Activated CD4-positive, alpha-beta memory T cell treated with anti-CD3 and anti-CD28 coated beads for 36 hours (primary cell): ENCODE measurements at regions not wholly inside any gene's neighbourhood (a gene's known extent, or its start where the extent isn't known, plus 50 kb on each side); places are given as distances from the start of the nearest gene placed in this dataset.
"Not testable (repeated sequence)": the region's sequence is repeated elsewhere in the genome, so short reads cannot be mapped to it uniquely, and the experiment has no call there.

Experiments
- CTCF ChIA-PET: fragments of 350-600 bp; sonication (Branson Sonifier 250); formaldehyde crosslinking; loops from one replicate; lab custom pipeline; 2021; ENCODE audit warnings: antibody characterized with exemption, inconsistent platforms; lab: Charles Lee
- POLR2A ChIA-PET: fragments of 350-600 bp; sonication (Branson Sonifier 250); formaldehyde crosslinking; loops from one replicate; lab custom pipeline; 2021; ENCODE audit warnings: antibody characterized with exemption; lab: Charles Lee
- DNase-seq: peaks from one replicate; pipeline ENCODE4 v3.0.0-alpha.2; 2020
- H3K27ac Mint-ChIP-seq: one replicate; pipeline ENCODE4 v1.8.0; 2021; ENCODE audit warnings: mixed read lengths
- H3K27me3 Mint-ChIP-seq: one replicate; pipeline ENCODE4 v1.8.0; 2021; ENCODE audit warnings: mixed read lengths
- H3K36me3 Mint-ChIP-seq: one replicate; pipeline ENCODE4 v1.8.0; 2021; ENCODE audit warnings: mixed read lengths
- H3K4me1 Mint-ChIP-seq: one replicate; pipeline ENCODE4 v1.8.0; 2021; ENCODE audit warnings: low read depth, mixed read lengths
- H3K4me3 Mint-ChIP-seq: one replicate; pipeline ENCODE4 v1.8.0; 2021; ENCODE audit warnings: mild to moderate bottlenecking, mixed read lengths
- H3K9me3 Mint-ChIP-seq: one replicate; pipeline ENCODE4 v1.8.0; 2021; ENCODE audit warnings: mixed read lengths
- intact Hi-C: fragments of 100-400 bp; cut with micrococcal nuclease; formaldehyde crosslinking; loops from one replicate; pipeline ENCODE4 v1.15.1; 2023

GRCh38 chr15:21357056-21357455 is 83.2 kb downstream of the POTEB3 start:
- H3K9me3 Mint-ChIP-seq, result not testable (repeated sequence)

GRCh38 chr15:21355944-21356343 is 84.4 kb downstream of the POTEB3 start:
- H3K4me3 Mint-ChIP-seq, H3K27ac Mint-ChIP-seq, intact Hi-C loops, H3K4me1 Mint-ChIP-seq, CTCF ChIA-PET, H3K36me3 Mint-ChIP-seq, H3K27me3 Mint-ChIP-seq, DNase-seq, H3K9me3 Mint-ChIP-seq, POLR2A ChIA-PET: not testable (repeated sequence)

More at GRCh38 chr15:21357056-21357455, 83.2 kb downstream of the POTEB3 start:
- H3K36me3 Mint-ChIP-seq, CTCF ChIA-PET, H3K27me3 Mint-ChIP-seq, intact Hi-C loops, H3K4me1 Mint-ChIP-seq, DNase-seq, H3K4me3 Mint-ChIP-seq, POLR2A ChIA-PET, H3K27ac Mint-ChIP-seq: not testable (repeated sequence)

- intact Hi-C loops, H3K36me3 Mint-ChIP-seq, H3K4me3 Mint-ChIP-seq, DNase-seq, POLR2A ChIA-PET, H3K9me3 Mint-ChIP-seq, H3K4me1 Mint-ChIP-seq, H3K27ac Mint-ChIP-seq, CTCF ChIA-PET, H3K27me3 Mint-ChIP-seq: not testable (repeated sequence)
Measured at GRCh38 chr15:21354597-21354996, 85.7 kb downstream of the POTEB3 start.

GRCh38 chr15:21352670-21353318 is 87.5 kb downstream of the POTEB3 start:
- H3K27me3 Mint-ChIP-seq, H3K27ac Mint-ChIP-seq, POLR2A ChIA-PET, H3K9me3 Mint-ChIP-seq, H3K36me3 Mint-ChIP-seq, DNase-seq, H3K4me1 Mint-ChIP-seq, H3K4me3 Mint-ChIP-seq, intact Hi-C loops, CTCF ChIA-PET: not testable (repeated sequence)

- intact Hi-C loops, result not testable (repeated sequence)
Measured at GRCh38 chr15:21344960-21345359, 95.3 kb downstream of the POTEB3 start.

GRCh38 chr15:21344500-21344899 is 95.8 kb downstream of the POTEB3 start:
- H3K4me1 Mint-ChIP-seq, H3K9me3 Mint-ChIP-seq, H3K36me3 Mint-ChIP-seq, CTCF ChIA-PET, H3K27me3 Mint-ChIP-seq, POLR2A ChIA-PET, DNase-seq, H3K27ac Mint-ChIP-seq, intact Hi-C loops, H3K4me3 Mint-ChIP-seq: not testable (repeated sequence)

More at GRCh38 chr15:21344960-21345359, 95.3 kb downstream of the POTEB3 start:
- DNase-seq, H3K9me3 Mint-ChIP-seq, H3K27me3 Mint-ChIP-seq, POLR2A ChIA-PET, CTCF ChIA-PET, H3K4me3 Mint-ChIP-seq, H3K27ac Mint-ChIP-seq, H3K4me1 Mint-ChIP-seq, H3K36me3 Mint-ChIP-seq: not testable (repeated sequence)

GRCh38 chr15:21337028-21337427 is 103.3 kb downstream of the POTEB3 start:
- H3K4me1 Mint-ChIP-seq, H3K36me3 Mint-ChIP-seq, H3K27ac Mint-ChIP-seq, DNase-seq, CTCF ChIA-PET, H3K27me3 Mint-ChIP-seq, H3K4me3 Mint-ChIP-seq, H3K9me3 Mint-ChIP-seq, POLR2A ChIA-PET, intact Hi-C loops: not testable (repeated sequence)

- H3K36me3 Mint-ChIP-seq, H3K9me3 Mint-ChIP-seq, H3K4me1 Mint-ChIP-seq, CTCF ChIA-PET, POLR2A ChIA-PET, intact Hi-C loops, H3K27ac Mint-ChIP-seq, H3K4me3 Mint-ChIP-seq, H3K27me3 Mint-ChIP-seq: not testable (repeated sequence)
- peak; percentile 29 for DNase-seq
Measured at GRCh38 chr15:21324720-21325460, 115.4 kb downstream of the POTEB3 start.

- DNase-seq, H3K4me3 Mint-ChIP-seq, H3K9me3 Mint-ChIP-seq, H3K27ac Mint-ChIP-seq, H3K27me3 Mint-ChIP-seq, intact Hi-C loops, H3K36me3 Mint-ChIP-seq, POLR2A ChIA-PET, H3K4me1 Mint-ChIP-seq: not testable (repeated sequence)
- CTCF ChIA-PET, result interaction anchor here (0.6 kb wide), 1 partner anchor 8 kb away, joined by 4 read pairs; no protein-coding TSS in a partner anchor
Measured at GRCh38 chr15:21284353-21284752, 155.9 kb downstream of the POTEB3 start.

- CTCF ChIA-PET, H3K27me3 Mint-ChIP-seq, H3K4me3 Mint-ChIP-seq, H3K9me3 Mint-ChIP-seq, intact Hi-C loops, DNase-seq, H3K36me3 Mint-ChIP-seq, POLR2A ChIA-PET, H3K4me1 Mint-ChIP-seq, H3K27ac Mint-ChIP-seq: not testable (repeated sequence)
Measured at GRCh38 chr15:21283210-21283609, 157.1 kb downstream of the POTEB3 start.

- POLR2A ChIA-PET, intact Hi-C loops, H3K27me3 Mint-ChIP-seq, H3K4me3 Mint-ChIP-seq, H3K4me1 Mint-ChIP-seq, H3K27ac Mint-ChIP-seq, H3K9me3 Mint-ChIP-seq, H3K36me3 Mint-ChIP-seq, DNase-seq: not testable (repeated sequence)
- CTCF ChIA-PET, result interaction anchor here (0.6 kb wide), 1 partner anchor 13 kb away, joined by 4 read pairs; no protein-coding TSS in a partner anchor
Measured at GRCh38 chr15:21280272-21280671, 160.0 kb downstream of the POTEB3 start.

- DNase-seq, POLR2A ChIA-PET, H3K27me3 Mint-ChIP-seq, intact Hi-C loops, CTCF ChIA-PET, H3K36me3 Mint-ChIP-seq, H3K4me1 Mint-ChIP-seq, H3K4me3 Mint-ChIP-seq, H3K9me3 Mint-ChIP-seq, H3K27ac Mint-ChIP-seq: not testable (repeated sequence)
Measured at GRCh38 chr15:21272176-21272982, 167.9 kb downstream of the POTEB3 start.
